Fibroblast of the aortic adventitia (primary cell): ENCODE measurements at regions not wholly inside any gene's neighbourhood (a gene's known extent, or its start where the extent isn't known, plus 50 kb on each side); places are given as distances from the start of the nearest gene placed in this dataset.
"Not testable (repeated sequence)": the region's sequence is repeated elsewhere in the genome, so short reads cannot be mapped to it uniquely, and the experiment has no call there.

Experiments
- DNase-seq: peaks from one replicate; pipeline ENCODE4 v3.0.0-alpha.2; 2010; ENCODE audit warnings: low read depth
- H3K4me3 ChIP-seq: 2 replicates; pipeline ENCODE4 v1.5.1; 2011; ENCODE audit warnings: low read depth, mild to moderate bottlenecking, control low read depth, low read length, moderate library complexity
- TF ChIP-seq, protein P1 (sequence below): IDR thresholded peaks from 2 replicates; pipeline ENCODE4 v1.5.1; 2011; ENCODE audit warnings: mild to moderate bottlenecking, low read length, control low read depth, inconsistent platforms; ENCODE audit not compliant: insufficient read depth

GRCh38 chr7:113368256-113368655 lies 249.9 kb upstream of the SMIM30 start:
- H3K4me3 ChIP-seq, result no peak overlapping the region
- TF ChIP-seq, protein P1, sequence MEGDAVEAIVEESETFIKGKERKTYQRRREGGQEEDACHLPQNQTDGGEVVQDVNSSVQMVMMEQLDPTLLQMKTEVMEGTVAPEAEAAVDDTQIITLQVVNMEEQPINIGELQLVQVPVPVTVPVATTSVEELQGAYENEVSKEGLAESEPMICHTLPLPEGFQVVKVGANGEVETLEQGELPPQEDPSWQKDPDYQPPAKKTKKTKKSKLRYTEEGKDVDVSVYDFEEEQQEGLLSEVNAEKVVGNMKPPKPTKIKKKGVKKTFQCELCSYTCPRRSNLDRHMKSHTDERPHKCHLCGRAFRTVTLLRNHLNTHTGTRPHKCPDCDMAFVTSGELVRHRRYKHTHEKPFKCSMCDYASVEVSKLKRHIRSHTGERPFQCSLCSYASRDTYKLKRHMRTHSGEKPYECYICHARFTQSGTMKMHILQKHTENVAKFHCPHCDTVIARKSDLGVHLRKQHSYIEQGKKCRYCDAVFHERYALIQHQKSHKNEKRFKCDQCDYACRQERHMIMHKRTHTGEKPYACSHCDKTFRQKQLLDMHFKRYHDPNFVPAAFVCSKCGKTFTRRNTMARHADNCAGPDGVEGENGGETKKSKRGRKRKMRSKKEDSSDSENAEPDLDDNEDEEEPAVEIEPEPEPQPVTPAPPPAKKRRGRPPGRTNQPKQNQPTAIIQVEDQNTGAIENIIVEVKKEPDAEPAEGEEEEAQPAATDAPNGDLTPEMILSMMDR, result no peak
- no peak for DNase-seq

DNA sequence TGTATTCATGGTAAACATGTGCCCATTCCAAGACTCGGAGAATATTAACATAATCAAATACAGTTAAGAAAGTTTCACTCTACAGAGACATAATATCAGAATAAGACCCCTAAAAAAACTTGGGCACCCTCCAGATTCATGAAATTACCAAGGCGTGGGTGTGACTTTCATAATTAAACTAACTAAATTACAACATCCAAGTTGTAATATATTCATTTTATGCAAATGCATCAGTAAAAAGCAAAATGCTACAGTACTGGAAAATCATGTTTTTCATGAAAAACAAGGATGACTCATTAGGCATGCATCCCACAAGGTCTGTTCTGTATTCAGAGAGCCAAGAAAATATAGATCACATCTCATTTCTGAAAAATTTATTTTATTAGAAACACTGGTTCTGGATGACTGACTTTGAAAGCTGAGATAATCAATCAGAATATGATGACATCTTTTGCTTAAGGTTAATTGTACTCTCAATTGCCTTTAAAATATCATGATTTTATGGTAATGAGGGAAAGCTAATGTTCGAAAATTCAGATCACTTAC lies 248.8 kb upstream of the SMIM30 start:
- H3K4me3 ChIP-seq, result no peak overlapping the region
- peak; percentile 2 for DNase-seq
- TF ChIP-seq, protein P1, result no peak

DNA sequence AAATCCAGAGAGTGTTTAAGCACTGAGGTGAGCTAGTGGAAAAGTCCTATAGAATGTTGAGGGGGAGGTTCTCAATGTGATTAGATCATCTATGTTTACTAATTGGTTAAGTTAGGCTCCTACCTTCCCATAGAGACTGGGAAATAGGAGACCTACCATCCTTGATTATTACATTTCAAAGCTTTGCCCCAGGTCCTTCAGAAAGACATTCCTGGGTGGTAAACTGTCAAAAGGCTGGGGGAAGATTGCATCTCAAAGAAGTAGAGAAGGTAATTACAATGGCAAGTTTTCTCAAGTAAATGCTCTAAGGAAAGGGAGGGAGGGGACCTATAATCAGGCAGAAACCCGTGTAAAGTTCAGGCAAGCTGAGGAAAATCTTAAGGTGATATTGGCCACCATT lies 247.8 kb upstream of the SMIM30 start:
- TF ChIP-seq, protein P1, result no peak
- H3K4me3 ChIP-seq, result no peak overlapping the region
- no peak for DNase-seq

- H3K4me3 ChIP-seq, result no peak overlapping the region
- TF ChIP-seq, protein P1, result no peak
- DNase-seq, result no peak
Measured at GRCh38 chr7:113349339-113349738, 231.0 kb upstream of the SMIM30 start.

- TF ChIP-seq, protein P1, result no peak
- no peak overlapping the region for H3K4me3 ChIP-seq
- no peak for DNase-seq
Measured at GRCh38 chr7:113339661-113340060, 221.3 kb upstream of the SMIM30 start.

DNA sequence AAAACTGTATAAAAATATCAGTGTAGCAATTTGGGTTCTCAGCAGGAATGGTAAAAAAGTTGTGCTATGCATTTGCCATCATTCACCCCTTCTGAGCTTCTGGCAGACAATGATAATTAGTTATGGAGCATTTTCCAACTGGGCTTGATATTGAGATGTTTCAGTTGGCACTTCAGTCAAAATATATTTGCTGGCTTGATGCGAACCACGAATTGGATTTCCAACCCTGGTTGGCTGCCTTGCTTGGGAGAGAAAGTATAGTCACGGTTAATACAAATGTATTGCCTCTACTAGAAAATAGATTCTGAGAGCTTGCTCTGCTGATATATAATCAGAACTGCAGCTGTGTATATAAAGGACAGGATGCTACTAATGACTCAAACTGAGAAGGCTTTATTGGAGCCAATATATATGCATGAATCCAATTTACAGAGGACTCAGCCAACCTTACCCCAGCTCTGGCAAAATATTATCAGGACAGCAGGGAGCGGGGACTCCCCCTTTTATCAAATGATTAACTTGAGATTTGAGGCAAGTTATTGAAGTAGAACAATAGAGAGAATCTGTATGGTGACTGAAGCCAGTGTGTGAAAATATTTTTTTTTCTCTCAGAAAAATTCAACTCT lies 219.8 kb upstream of the SMIM30 start:
- no peak overlapping the region for H3K4me3 ChIP-seq
- TF ChIP-seq, protein P1, result no peak
- no peak for DNase-seq

GRCh38 chr7:113336838-113337237 lies 218.5 kb upstream of the SMIM30 start:
- DNase-seq, result not testable (repeated sequence)

More at GRCh38 chr7:113336838-113337237, 218.5 kb upstream of the SMIM30 start:
- H3K4me3 ChIP-seq, result not testable (repeated sequence)
